ENCODE measurements at regions not wholly inside any gene's neighbourhood (a gene's known extent, or its start where the extent isn't known, plus 50 kb on each side); places are given as distances from the start of the nearest gene placed in this dataset.

DNA sequence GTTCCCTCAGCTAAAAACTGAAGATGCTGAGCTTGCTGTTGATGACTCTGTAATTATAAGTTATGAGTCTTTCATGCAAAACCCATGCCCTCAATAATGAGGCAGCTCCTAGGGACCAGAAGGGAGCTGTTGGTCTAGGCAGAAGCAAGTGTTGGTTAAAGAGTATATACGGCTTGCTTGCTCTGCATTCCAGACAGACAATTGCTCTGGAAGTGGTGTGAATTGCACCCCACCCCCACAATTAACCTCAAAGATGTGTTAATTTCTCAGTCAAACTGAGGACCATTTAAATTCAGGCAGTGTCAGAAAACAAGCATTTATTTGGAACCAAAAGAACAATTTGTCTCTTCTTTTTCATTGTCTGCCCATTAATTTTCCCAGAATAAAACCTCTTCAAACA, 163.5 kb upstream of the EOMES start:
- Histone ChIP-seq H3K9me3 (ENCODE audit: control insufficient read depth in 2 of 3, insufficient read depth in 1 of 3, low read length in 3 of 3) (no peaks in the 10 kb centered on the region), H3K9ac (ENCODE audit: low read length in 3 of 3) (no peak overlapping the region), H3K27ac (ENCODE audit: low read depth in 2 of 2, low read length in 2 of 2) (no peak overlapping the region), H3K36me3 (ENCODE audit: control insufficient read depth in 2 of 3, insufficient read depth in 3 of 3, low read length in 3 of 3) (no peaks in the 10 kb centered on the region), H3K4me3 (ENCODE audit: low read length in 3 of 3) (no peak overlapping the region), H3K27me3 (ENCODE audit: control insufficient read depth, insufficient read depth, low read length) (no peaks in the 10 kb centered on the region), H3K4me1 (ENCODE audit: control insufficient read depth in 2 of 3, insufficient read depth in 2 of 3, low read depth in 1 of 3, low read length in 3 of 3) (no peaks in the 10 kb centered on the region)
- TF ChIP-seq, protein P1, sequence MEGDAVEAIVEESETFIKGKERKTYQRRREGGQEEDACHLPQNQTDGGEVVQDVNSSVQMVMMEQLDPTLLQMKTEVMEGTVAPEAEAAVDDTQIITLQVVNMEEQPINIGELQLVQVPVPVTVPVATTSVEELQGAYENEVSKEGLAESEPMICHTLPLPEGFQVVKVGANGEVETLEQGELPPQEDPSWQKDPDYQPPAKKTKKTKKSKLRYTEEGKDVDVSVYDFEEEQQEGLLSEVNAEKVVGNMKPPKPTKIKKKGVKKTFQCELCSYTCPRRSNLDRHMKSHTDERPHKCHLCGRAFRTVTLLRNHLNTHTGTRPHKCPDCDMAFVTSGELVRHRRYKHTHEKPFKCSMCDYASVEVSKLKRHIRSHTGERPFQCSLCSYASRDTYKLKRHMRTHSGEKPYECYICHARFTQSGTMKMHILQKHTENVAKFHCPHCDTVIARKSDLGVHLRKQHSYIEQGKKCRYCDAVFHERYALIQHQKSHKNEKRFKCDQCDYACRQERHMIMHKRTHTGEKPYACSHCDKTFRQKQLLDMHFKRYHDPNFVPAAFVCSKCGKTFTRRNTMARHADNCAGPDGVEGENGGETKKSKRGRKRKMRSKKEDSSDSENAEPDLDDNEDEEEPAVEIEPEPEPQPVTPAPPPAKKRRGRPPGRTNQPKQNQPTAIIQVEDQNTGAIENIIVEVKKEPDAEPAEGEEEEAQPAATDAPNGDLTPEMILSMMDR (IDR thresholded peaks at IDR 0.05; ENCODE audit: borderline replicate concordance, extremely low read depth, insufficient read depth), result no peak
- FAIRE-seq (no peak), DNase-seq (no peak)
- intact Hi-C loops (cut with DNase I), result no loop called here

DNA sequence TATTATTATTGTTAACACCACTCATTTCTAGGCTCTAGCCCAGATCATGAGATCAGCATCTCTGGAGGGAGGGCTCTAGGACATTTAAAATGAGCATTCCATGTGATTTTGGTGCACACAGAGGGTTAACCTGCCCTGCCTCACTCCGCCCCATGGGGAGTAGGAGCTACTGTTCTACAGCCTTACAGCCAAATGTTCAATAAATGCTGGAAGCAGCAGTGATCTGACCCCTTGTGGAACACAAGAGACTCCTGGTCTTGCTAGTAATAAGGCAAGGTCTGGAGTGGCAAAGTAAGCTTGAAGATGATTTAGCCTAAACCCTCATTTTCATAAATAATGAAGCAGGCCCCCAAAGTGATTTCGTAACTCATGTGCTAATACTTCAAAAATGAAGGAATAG, 166.4 kb upstream of the EOMES start:
- Histone ChIP-seq H3K27ac (ENCODE audit: low read depth in 2 of 2, low read length in 2 of 2) (no peak overlapping the region), H3K36me3 (ENCODE audit: control insufficient read depth in 2 of 3, insufficient read depth in 3 of 3, low read length in 3 of 3) (no peaks in the 10 kb centered on the region), H3K27me3 (ENCODE audit: control insufficient read depth, insufficient read depth, low read length) (no peaks in the 10 kb centered on the region), H3K9ac (ENCODE audit: low read length in 3 of 3) (no peak overlapping the region), H3K9me3 (ENCODE audit: control insufficient read depth in 2 of 3, insufficient read depth in 1 of 3, low read length in 3 of 3) (no peaks in the 10 kb centered on the region), H3K4me3 (ENCODE audit: low read length in 3 of 3) (no peak overlapping the region), H3K4me1 (ENCODE audit: control insufficient read depth in 2 of 3, insufficient read depth in 2 of 3, low read depth in 1 of 3, low read length in 3 of 3) (no peaks in the 10 kb centered on the region)
- FAIRE-seq, result no peak
- intact Hi-C loops (cut with DNase I), result no loop called here
- no peak for DNase-seq
- TF ChIP-seq, protein P1 (IDR thresholded peaks at IDR 0.05; ENCODE audit: borderline replicate concordance, extremely low read depth, insufficient read depth), result no peak

DNA sequence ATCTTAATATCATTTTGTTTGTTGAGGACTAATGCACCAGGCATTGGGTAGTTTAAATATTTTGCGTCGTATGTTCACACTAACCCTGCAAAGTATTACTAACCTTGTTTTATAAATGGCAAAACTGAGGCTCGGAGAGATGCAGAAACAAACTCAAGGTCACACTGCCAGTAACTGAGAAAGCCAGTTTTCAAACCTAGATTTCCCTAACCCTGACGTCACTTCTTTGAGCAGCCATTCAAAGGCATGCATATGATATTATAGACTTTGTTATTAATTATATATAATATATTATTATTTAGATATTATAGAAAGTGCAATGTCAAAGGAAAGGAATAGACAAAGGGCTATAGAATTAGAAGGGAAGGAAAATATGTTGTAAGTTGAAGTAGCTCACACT, 167.6 kb upstream of the EOMES start:
- DNase-seq, result no peak
- no peaks in the 10 kb centered on the region for H3K27me3 ChIP-seq (ENCODE audit: control insufficient read depth, insufficient read depth, low read length)
- intact Hi-C loops (cut with DNase I), result no loop called here
- no peak overlapping the region for H3K4me3 ChIP-seq (ENCODE audit: low read length in 3 of 3)
- no peaks in the 10 kb centered on the region for H3K9me3 ChIP-seq (ENCODE audit: control insufficient read depth in 2 of 3, insufficient read depth in 1 of 3, low read length in 3 of 3)
- TF ChIP-seq, protein P1 (IDR thresholded peaks at IDR 0.05; ENCODE audit: borderline replicate concordance, extremely low read depth, insufficient read depth), result no peak
- no peaks in the 10 kb centered on the region for H3K4me1 ChIP-seq (ENCODE audit: control insufficient read depth in 2 of 3, insufficient read depth in 2 of 3, low read depth in 1 of 3, low read length in 3 of 3)
- no peaks in the 10 kb centered on the region for H3K36me3 ChIP-seq (ENCODE audit: control insufficient read depth in 2 of 3, insufficient read depth in 3 of 3, low read length in 3 of 3)
- no peak overlapping the region for H3K27ac ChIP-seq (ENCODE audit: low read depth in 2 of 2, low read length in 2 of 2)
- FAIRE-seq, result no peak
- H3K9ac ChIP-seq (ENCODE audit: low read length in 3 of 3), result no peak overlapping the region

DNA sequence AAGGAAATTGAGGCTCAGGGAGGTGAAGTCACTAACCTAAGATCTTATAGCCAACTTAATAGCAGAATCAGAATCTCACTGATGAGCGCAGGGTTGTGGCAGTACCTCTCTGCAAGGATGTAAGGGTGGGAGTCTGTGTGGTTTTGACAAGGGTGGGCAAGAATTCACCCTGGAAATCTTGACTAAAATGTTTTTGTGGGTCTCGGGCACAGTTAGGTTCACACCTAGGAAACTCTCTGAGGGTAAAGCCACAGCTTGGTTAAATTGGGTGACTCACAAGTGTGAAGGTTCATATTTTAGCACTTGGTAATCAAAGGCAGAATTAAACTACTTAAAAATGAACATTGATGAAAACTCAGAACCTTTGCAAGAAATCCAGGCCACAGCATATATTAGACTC, 178.2 kb upstream of the EOMES start:
- Histone ChIP-seq H3K36me3 (ENCODE audit: control insufficient read depth in 2 of 3, insufficient read depth in 3 of 3, low read length in 3 of 3) (no peaks in the 10 kb centered on the region), H3K4me1 (ENCODE audit: control insufficient read depth in 2 of 3, insufficient read depth in 2 of 3, low read depth in 1 of 3, low read length in 3 of 3) (no peaks in the 10 kb centered on the region), H3K9me3 (ENCODE audit: control insufficient read depth in 2 of 3, insufficient read depth in 1 of 3, low read length in 3 of 3) (no peaks in the 10 kb centered on the region), H3K4me3 (ENCODE audit: low read length in 3 of 3) (no peak overlapping the region), H3K9ac (ENCODE audit: low read length in 3 of 3) (no peak overlapping the region), H3K27me3 (ENCODE audit: control insufficient read depth, insufficient read depth, low read length) (no peaks in the 10 kb centered on the region), H3K27ac (ENCODE audit: low read depth in 2 of 2, low read length in 2 of 2) (no peak overlapping the region)
- no peak for FAIRE-seq
- intact Hi-C loops (cut with DNase I), result no loop called here
- no peak for DNase-seq
- TF ChIP-seq, protein P1 (IDR thresholded peaks at IDR 0.05; ENCODE audit: borderline replicate concordance, extremely low read depth, insufficient read depth), result no peak
